Limb (tissue), 2 donors: ENCODE measurements at regions not wholly inside any gene's neighbourhood (a gene's known extent, or its start where the extent isn't known, plus 50 kb on each side); places are given as distances from the start of the nearest gene placed in this dataset.
"Not testable (repeated sequence)": the region's sequence is repeated elsewhere in the genome, so short reads cannot be mapped to it uniquely, and the experiment has no call there.

Source experiments
- DNase-seq, 2 donors: peaks; one replicate each; pipeline ENCODE4 v3.0.0-alpha.2; 2016; ENCODE audit errors: extremely low spot score in 2 of 2

GRCh38 chr4:14167876-14168510 is 540.5 kb upstream of the BOD1L1 start:
- no peak for DNase-seq

GRCh38 chr4:14168919-14169318 is 541.4 kb upstream of the BOD1L1 start:
- DNase-seq = no peak

- no peak for DNase-seq
These were observed 541.9 kb upstream of the BOD1L1 start for GRCh38 chr4:14169460-14169859.

GRCh38 chr4:14169940-14170339 is 542.4 kb upstream of the BOD1L1 start:
- not testable (repeated sequence) for DNase-seq

GRCh38 chr4:14176613-14177012 is 549.1 kb upstream of the BOD1L1 start:
- no peak for DNase-seq

- DNase-seq = no peak
These were observed 550.5 kb upstream of the BOD1L1 start for GRCh38 chr4:14177987-14178386.

- no peak for DNase-seq
These were observed 550.9 kb upstream of the BOD1L1 start for GRCh38 chr4:14178421-14178820.

- no peak for DNase-seq
These were observed 552.6 kb upstream of the BOD1L1 start for GRCh38 chr4:14180166-14180565.

- no peak for DNase-seq
These were observed 553.6 kb upstream of the BOD1L1 start for GRCh38 chr4:14180983-14181601.

GRCh38 chr4:14182148-14182547 is 554.6 kb upstream of the BOD1L1 start:
- DNase-seq = no peak

- DNase-seq = peak; percentile 21 to 59
These were observed 556.7 kb upstream of the BOD1L1 start for GRCh38 chr4:14184265-14184664.

GRCh38 chr4:14184767-14185166 is 557.2 kb upstream of the BOD1L1 start:
- no peak for DNase-seq

GRCh38 chr4:14188214-14188613 is 560.7 kb upstream of the BOD1L1 start:
- no peak for DNase-seq

GRCh38 chr4:14193601-14194000 is 566.1 kb upstream of the BOD1L1 start:
- DNase-seq = no peak

- DNase-seq = peak; percentile 27 to 77
These were observed 568.6 kb upstream of the BOD1L1 start for GRCh38 chr4:14196131-14196530.

GRCh38 chr4:14215116-14215770 is 587.7 kb upstream of the BOD1L1 start:
- no peak for DNase-seq

GRCh38 chr4:14217401-14217800 is 589.9 kb upstream of the BOD1L1 start:
- DNase-seq = no peak

GRCh38 chr4:14218641-14219040 is 591.1 kb upstream of the BOD1L1 start:
- no peak for DNase-seq

GRCh38 chr4:14221176-14221575 is 593.7 kb upstream of the BOD1L1 start:
- DNase-seq = no peak

- DNase-seq = no peak
These were observed 595.0 kb upstream of the BOD1L1 start for GRCh38 chr4:14222377-14223029.

- no peak for DNase-seq
These were observed 595.9 kb upstream of the BOD1L1 start for GRCh38 chr4:14223461-14223860.

- no peak for DNase-seq
These were observed 598.2 kb upstream of the BOD1L1 start for GRCh38 chr4:14225688-14226207.
